ENCODE measurements at regions not wholly inside any gene's neighbourhood (a gene's known extent, or its start where the extent isn't known, plus 50 kb on each side); places are given as distances from the start of the nearest gene placed in this dataset.

GRCh38 chr4:83172371-83172770 lies 57.8 kb upstream of the PLAC8 start:
- FAIRE-seq (no peak), DNase-seq (ENCODE audit: low spot score) (no peak)

GRCh38 chr4:83171436-83172039 lies 57.0 kb upstream of the PLAC8 start:
- FAIRE-seq, result no peak
- no peak for DNase-seq (ENCODE audit: low spot score)

- no peak for FAIRE-seq
- DNase-seq (ENCODE audit: low spot score), result no peak
Observed at GRCh38 chr4:83170952-83171399, 56.4 kb upstream of the PLAC8 start.

All from RCC 7860 (cell line).